Gastroesophageal sphincter (tissue), 4 donors: ENCODE measurements at regions not wholly inside any gene's neighbourhood (a gene's known extent, or its start where the extent isn't known, plus 50 kb on each side); places are given as distances from the start of the nearest gene placed in this dataset.

Source experiments
- ATAC-seq: fragments of 150-250 bp; one replicate; pipeline ENCODE4 v1.9.1; 2016; ENCODE audit warnings: mild to moderate bottlenecking, moderate library complexity
- H3K27ac ChIP-seq, 4 donors: fragments of 200-600 bp; sonication (generic) in 3 of 4; 1 replicate in 3 of 4; 2 replicates in 1 of 4; pipeline ENCODE4 v1.5.1; 2016 to 2019
- H3K27me3 ChIP-seq: fragments of 200-600 bp; sonication (generic); one replicate; pipeline ENCODE4 v1.5.1; 2019
- H3K36me3 ChIP-seq, 2 donors: fragments of 200-600 bp; sonication (generic); one replicate each; pipeline ENCODE4 v1.5.1; 2019; ENCODE audit warnings: control low read depth in 1 of 2
- H3K4me1 ChIP-seq, 3 donors: fragments of 200-600 bp; sonication (generic); 1 replicate in 2 of 3; 2 replicates in 1 of 3; pipeline ENCODE4 v1.5.1; 2016 to 2019; ENCODE audit warnings: control low read depth in 2 of 3
- H3K4me3 ChIP-seq, 2 donors: fragments of 200-600 bp; sonication (generic); one replicate each; pipeline ENCODE4 v1.5.1; 2019; ENCODE audit warnings: mild to moderate bottlenecking in 1 of 2, moderate library complexity in 1 of 2
- H3K9me3 ChIP-seq, 3 donors: fragments of 200-600 bp; sonication (generic); one replicate each; pipeline ENCODE4 v1.5.1; 2017 to 2019; ENCODE audit warnings: control low read depth in 2 of 3
- EP300 ChIP-seq: sonication (generic); formaldehyde crosslinking; IDR thresholded peaks from one replicate; pipeline ENCODE4 v1.6.1; 2017; ENCODE audit warnings: antibody characterized with exemption, mild to moderate bottlenecking
- POLR2A ChIP-seq, 2 donors: fragments of 450-650 bp; IDR thresholded peaks; one replicate each; pipeline ENCODE4 v1.6.1; 2017; ENCODE audit warnings: antibody characterized with exemption in 2 of 2, mild to moderate bottlenecking in 2 of 2, moderate library complexity in 1 of 2
- POLR2AphosphoS5 ChIP-seq: sonication (generic); formaldehyde crosslinking; IDR thresholded peaks from one replicate; pipeline ENCODE4 v1.6.1; 2017; ENCODE audit warnings: antibody characterized with exemption
- WGBS, 2 donors: methylation state at CpG; one replicate each; pipeline ENCODE4 v1.1.5; 2018; ENCODE audit warnings: low coverage in 1 of 2; 5-methylcytosine and 5-hydroxymethylcytosine counted together
- TF ChIP-seq, protein P1 (sequence below), 4 experiments: fragments of 200-600 bp in 2 of 4; fragments of 450-650 bp in 2 of 4; sonication (generic) in 1 of 4; IDR thresholded peaks; one replicate each; pipeline ENCODE4 v1.5.1; 2017 to 2019; ENCODE audit warnings: antibody characterized with exemption in 4 of 4, mild to moderate bottlenecking in 2 of 4, moderate library complexity in 2 of 4

DNA sequence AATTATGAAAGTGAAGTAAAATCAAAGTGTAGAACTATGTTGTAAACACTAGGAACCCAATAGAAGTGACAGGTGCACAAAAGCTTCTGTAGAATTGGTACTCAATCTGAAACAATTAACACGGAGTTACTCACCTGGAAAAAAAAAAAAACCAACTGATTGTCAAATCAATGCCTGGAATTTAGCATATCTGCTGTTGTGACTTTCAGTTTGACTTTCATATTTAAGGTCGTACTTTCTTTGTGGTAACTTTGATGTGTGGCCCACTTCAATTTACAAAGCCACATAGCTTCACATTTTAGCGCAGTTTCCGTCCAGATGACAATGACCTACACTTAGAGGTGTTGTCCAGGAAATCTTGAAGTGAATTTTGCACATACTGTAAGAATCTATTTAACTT, 1124.9 kb downstream of the STIM2 start:
- H3K4me1 ChIP-seq: no peaks in the 10 kb centered on the region
- H3K27ac ChIP-seq: no peak overlapping the region
- ATAC-seq: no peak
- H3K36me3 ChIP-seq: no peaks in the 10 kb centered on the region
- WGBS, 2 donors: 85 to 98% methylated on average over 4 of the region's 4 CpGs
- no peak for TF ChIP-seq EP300
- TF ChIP-seq, protein P1, sequence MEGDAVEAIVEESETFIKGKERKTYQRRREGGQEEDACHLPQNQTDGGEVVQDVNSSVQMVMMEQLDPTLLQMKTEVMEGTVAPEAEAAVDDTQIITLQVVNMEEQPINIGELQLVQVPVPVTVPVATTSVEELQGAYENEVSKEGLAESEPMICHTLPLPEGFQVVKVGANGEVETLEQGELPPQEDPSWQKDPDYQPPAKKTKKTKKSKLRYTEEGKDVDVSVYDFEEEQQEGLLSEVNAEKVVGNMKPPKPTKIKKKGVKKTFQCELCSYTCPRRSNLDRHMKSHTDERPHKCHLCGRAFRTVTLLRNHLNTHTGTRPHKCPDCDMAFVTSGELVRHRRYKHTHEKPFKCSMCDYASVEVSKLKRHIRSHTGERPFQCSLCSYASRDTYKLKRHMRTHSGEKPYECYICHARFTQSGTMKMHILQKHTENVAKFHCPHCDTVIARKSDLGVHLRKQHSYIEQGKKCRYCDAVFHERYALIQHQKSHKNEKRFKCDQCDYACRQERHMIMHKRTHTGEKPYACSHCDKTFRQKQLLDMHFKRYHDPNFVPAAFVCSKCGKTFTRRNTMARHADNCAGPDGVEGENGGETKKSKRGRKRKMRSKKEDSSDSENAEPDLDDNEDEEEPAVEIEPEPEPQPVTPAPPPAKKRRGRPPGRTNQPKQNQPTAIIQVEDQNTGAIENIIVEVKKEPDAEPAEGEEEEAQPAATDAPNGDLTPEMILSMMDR (IDR thresholded peaks at IDR 0.05): no peak
- no peak for TF ChIP-seq POLR2AphosphoS5
- TF ChIP-seq POLR2A (IDR thresholded peaks at IDR 0.05): no peak
- H3K27me3 ChIP-seq: no peaks in the 10 kb centered on the region
- no peaks in the 10 kb centered on the region for H3K9me3 ChIP-seq
- H3K4me3 ChIP-seq: no peak overlapping the region

DNA sequence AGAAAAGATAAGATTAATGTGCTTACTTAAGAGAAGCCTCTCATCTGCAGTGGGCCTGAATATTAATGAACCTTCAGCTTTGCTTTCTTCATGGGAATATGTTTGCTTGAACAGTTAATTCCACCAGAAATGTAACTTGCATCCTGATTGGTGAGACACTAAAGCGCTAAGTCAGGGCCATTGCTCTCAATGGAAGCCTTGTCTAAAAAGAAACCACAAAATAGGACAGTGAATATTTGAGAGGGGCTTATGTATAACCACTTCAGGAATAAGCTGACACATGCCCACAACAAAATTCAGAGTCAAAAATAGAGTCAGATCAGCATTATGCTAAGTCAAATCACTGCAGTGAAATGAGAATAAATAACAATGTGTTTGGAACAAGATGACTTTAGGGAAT, 1125.8 kb downstream of the STIM2 start:
- no peak for ATAC-seq

DNA sequence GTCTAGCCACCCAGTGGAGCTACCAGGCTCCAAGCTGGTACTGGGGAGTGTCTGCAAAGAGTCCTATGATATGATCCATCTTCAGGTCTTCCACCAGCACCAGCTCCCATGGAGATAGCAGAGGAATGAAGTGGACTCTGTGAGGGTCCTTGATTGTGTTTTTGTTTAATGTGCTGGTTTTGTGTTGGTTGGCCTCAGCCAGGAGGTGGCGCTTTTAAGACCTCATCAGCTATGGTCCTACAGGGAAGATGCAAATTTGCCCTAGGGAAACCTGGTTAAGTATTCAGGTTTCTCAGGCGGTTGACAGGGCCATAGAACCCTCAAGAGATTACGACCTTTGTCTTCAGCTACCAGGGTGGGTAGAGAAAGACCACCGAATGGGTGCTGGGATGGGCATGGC, 1141.1 kb downstream of the STIM2 start:
- WGBS, 2 donors: 75 to 97% methylated on average over 2 to 4 of the region's 4 CpGs
- Histone ChIP-seq H3K27me3 (no peaks in the 10 kb centered on the region), H3K4me3 (no peak overlapping the region), H3K9me3 (no peaks in the 10 kb centered on the region), H3K27ac (no peak overlapping the region), H3K36me3 (no peaks in the 10 kb centered on the region), H3K4me1 (no peaks in the 10 kb centered on the region)
- TF ChIP-seq POLR2A (IDR thresholded peaks at IDR 0.05) (no peak), POLR2AphosphoS5 (no peak), EP300 (no peak)
- TF ChIP-seq, protein P1 (IDR thresholded peaks at IDR 0.05): no peak
- no peak for ATAC-seq

More for the DNA sequence above, 1125.8 kb downstream of the STIM2 start:
- Histone ChIP-seq H3K4me3 (no peak overlapping the region), H3K27me3 (no peaks in the 10 kb centered on the region), H3K9me3 (no peaks in the 10 kb centered on the region), H3K27ac (no peak overlapping the region), H3K36me3 (no peaks in the 10 kb centered on the region), H3K4me1 (no peaks in the 10 kb centered on the region)
- TF ChIP-seq POLR2AphosphoS5 (no peak), EP300 (no peak), POLR2A (IDR thresholded peaks at IDR 0.05) (no peak)
- TF ChIP-seq, protein P1 (IDR thresholded peaks at IDR 0.05): no peak
- whole genome bisulfite sequencing, 2 donors: 60 to 67% methylated on average over 1 of the region's 1 CpG

DNA sequence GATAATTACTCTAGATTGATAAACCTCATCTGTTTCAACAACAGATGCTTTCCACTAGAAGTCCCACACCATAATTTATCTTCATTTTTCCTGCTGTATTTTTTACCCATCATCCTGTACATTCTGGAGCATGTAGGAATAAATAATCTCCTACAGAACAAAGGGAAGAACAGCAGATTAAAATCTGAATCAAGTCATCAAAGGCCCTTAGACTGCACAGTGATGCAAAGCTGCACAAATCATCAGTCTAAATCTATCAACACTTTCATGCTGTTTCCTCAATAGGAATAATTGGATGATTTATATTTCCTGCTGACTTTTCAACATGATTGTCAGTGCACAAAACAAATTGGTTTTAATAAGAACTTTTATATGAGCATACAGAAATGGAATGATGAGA, 1143.9 kb downstream of the STIM2 start:
- Histone ChIP-seq H3K36me3 (no peaks in the 10 kb centered on the region), H3K27ac (no peak overlapping the region), H3K27me3 (no peaks in the 10 kb centered on the region), H3K9me3 (no peaks in the 10 kb centered on the region), H3K4me1 (no peaks in the 10 kb centered on the region), H3K4me3 (no peak overlapping the region)
- ATAC-seq: no peak
- TF ChIP-seq EP300 (no peak), POLR2AphosphoS5 (no peak), POLR2A (IDR thresholded peaks at IDR 0.05) (no peak)
- TF ChIP-seq, protein P1 (IDR thresholded peaks at IDR 0.05): no peak

DNA sequence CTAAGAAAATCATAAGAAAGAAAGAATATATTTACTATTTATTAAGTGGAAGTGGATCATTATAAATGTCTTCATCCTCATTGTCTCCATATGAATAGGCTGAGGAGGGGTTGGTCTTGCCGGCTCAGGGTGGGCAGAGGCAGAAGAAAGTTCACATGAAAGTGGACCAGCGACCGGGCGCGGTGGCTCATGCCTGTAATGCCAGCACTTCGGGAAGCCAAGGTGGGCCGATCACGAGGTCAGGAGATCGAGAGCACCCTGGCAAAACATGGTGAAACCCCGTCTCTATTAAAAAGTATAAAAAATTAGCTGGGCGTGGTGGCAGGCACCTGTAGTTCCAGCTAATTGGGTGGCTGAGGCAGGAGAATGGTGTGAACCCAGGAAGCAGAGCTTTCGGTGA, 1145.4 kb downstream of the STIM2 start:
- Histone ChIP-seq H3K27ac (no peak overlapping the region), H3K27me3 (no peaks in the 10 kb centered on the region), H3K4me3 (no peak overlapping the region), H3K4me1 (no peaks in the 10 kb centered on the region), H3K9me3 (no peaks in the 10 kb centered on the region), H3K36me3 (no peaks in the 10 kb centered on the region)
- no peak for ATAC-seq
- WGBS, 2 donors: 83 to 95% methylated on average over 1 to 12 of the region's 12 CpGs
- TF ChIP-seq POLR2A (IDR thresholded peaks at IDR 0.05): no peak
- no peak for TF ChIP-seq EP300
- no peak for TF ChIP-seq POLR2AphosphoS5
- TF ChIP-seq, protein P1 (IDR thresholded peaks at IDR 0.05): no peak
